Testis (tissue), 2 donors: ENCODE measurements at regions not wholly inside any gene's neighbourhood (a gene's known extent, or its start where the extent isn't known, plus 50 kb on each side); places are given as distances from the start of the nearest gene placed in this dataset.

Source experiments
- POLR2A ChIP-seq: fragments of 450-650 bp; IDR thresholded peaks from one replicate; pipeline ENCODE4 v1.6.1; 2017; ENCODE audit warnings: antibody characterized with exemption, mild to moderate bottlenecking, moderate library complexity
- TF ChIP-seq, protein P1 (sequence below), 3 experiments: fragments of 450-650 bp in 2 of 3; fragments of 200-600 bp in 1 of 3; sonication (generic) in 1 of 3; IDR thresholded peaks; one replicate each; pipeline ENCODE4 v1.5.1; 2016 to 2019; ENCODE audit warnings: antibody characterized with exemption in 3 of 3, mild to moderate bottlenecking in 2 of 3, moderate library complexity in 1 of 3

DNA sequence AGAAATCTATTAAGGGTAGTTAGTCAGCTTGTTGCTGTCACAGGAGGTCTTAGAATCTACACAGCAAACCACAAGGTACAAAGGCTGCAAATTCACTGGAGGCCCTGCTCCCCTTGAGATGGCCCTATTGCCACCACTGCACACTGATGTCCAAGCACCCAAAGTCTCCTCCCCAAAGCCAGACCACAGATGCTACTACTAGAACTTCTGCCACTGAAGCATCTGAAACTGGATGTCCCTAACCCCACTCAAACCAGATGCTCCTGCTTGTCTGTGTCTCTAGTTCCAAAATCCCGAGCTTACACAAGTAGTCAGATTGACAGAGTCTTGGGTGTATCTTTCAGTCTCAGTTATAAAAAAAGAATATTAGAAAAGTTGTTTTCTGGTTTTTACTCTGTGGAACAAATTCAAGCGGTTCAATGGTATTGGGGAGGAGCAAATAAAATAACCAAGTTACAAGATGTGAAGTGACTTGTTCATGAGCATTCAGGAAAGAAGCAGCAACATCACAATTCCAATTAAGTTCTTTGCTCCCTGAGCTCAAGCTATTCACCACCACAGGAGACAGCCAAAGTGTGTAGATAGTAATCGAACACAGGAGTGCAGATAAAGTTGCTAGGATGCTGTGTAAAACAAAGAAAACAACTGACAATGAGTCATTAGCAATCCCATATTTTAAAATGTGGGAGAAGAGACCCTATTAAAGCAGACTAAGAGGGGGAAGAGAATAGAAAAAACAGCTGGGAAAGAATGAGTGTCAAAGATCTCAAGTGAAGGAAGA is 352.3 kb downstream of the PDGFC start:
- no peak for TF ChIP-seq POLR2A
- TF ChIP-seq, protein P1, sequence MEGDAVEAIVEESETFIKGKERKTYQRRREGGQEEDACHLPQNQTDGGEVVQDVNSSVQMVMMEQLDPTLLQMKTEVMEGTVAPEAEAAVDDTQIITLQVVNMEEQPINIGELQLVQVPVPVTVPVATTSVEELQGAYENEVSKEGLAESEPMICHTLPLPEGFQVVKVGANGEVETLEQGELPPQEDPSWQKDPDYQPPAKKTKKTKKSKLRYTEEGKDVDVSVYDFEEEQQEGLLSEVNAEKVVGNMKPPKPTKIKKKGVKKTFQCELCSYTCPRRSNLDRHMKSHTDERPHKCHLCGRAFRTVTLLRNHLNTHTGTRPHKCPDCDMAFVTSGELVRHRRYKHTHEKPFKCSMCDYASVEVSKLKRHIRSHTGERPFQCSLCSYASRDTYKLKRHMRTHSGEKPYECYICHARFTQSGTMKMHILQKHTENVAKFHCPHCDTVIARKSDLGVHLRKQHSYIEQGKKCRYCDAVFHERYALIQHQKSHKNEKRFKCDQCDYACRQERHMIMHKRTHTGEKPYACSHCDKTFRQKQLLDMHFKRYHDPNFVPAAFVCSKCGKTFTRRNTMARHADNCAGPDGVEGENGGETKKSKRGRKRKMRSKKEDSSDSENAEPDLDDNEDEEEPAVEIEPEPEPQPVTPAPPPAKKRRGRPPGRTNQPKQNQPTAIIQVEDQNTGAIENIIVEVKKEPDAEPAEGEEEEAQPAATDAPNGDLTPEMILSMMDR (IDR thresholded peaks at IDR 0.05): no peak
